Stimulated activated CD8-positive, alpha-beta memory T cell treated with anti-CD3 and anti-CD28 coated beads, Interleukin-12 subunit alpha, Interleukin-12 subunit beta, amount 100 ng/mL, for 4 hours (primary cell): ENCODE measurements at regions not wholly inside any gene's neighbourhood (a gene's known extent, or its start where the extent isn't known, plus 50 kb on each side); places are given as distances from the start of the nearest gene placed in this dataset.

Source experiments
- DNase-seq: peaks from one replicate; pipeline ENCODE4 v3.0.0-alpha.2; 2020; ENCODE audit warnings: low read depth

DNA sequence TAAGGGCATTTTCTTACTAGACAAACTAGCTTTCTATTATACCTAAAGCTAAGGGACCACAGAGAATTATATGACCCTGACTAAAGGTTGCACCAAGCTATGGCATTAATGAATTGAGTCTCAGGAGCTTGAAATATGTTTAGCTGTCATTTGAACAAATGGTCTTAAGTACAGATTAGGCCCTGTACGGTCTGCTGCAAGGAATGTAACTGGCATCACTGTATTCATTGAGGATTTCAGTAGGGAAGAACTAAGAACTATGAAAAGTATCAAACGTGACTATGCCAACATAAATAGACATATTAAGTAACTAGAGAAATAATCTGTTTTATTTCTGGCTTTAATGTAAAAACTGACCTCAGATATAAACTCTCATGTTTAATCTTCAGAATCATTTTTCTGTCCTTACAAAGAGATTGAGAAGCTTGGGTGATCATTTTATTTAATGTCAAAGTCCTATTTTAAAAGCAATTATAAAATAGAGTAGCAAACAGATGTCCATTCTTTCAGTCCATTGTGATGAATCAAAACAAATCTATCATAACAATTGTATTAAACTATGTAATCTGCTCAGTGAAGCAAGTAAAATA lies 845.9 kb downstream of the MAT2B start:
- no peak for DNase-seq

DNA sequence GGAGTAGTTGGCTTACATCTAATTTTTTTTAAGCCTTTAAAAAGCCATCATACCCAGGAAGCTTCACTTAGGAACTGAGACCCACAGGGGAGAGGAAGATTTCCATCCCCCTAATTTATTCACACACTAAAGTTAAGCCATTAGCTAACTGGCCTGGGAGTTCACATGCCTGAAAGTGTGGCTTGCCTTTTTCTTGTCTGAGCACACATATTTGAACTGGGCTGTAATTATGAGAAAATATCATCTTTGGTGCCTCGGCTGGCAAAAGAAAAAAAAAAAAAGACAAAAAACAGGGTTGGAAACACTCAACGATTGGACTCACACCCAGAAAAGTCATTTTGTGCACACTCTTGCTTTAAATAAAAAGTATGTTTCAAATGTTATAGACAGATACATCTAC lies 847.3 kb downstream of the MAT2B start:
- no peak for DNase-seq

DNA sequence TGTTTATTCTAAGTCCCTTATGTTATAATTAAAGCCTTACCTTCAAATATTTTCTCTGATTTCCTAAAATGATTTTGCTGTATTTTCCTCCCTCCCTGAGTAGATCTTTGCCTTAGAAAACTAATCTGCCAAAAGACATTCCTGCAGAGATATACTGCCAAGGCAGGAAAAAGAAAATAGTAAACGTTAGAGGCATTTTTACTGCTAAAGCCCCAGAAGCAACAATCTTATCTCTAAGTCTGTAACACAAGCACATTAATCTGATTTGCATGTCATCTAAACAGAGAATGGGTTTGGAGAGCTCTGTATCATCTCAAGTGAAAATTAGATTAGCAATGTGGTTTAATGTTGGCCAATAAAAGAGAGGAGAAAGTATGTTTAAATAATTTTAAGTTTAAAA lies 847.7 kb downstream of the MAT2B start:
- no peak for DNase-seq

DNA sequence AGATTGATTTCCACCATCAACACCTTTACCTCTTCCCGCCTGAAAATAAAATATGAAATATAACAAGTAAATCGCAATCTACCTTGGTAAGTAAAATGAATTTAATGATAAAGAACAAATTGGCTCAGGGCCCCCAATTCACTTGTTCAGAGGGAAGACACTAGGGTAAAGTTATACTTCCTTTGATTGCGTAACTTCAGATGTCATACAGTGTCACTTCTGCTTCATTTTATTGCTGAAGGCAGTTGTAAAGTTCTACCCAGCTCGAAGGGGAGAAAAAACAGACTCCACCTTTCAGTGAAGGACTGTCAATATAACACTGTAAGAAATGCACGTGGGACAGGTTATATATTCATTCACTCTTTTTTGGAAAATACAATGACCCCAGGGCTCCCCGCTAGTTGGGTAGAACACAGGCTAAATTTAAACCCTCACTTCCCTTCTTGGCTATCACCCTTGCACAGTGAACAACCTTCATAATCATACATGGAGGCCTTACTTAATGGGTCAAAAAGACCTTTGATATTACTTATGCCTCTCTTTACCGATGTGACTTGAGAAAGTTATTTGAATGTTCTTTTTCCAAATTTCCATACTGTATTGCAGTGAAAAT lies 848.8 kb downstream of the MAT2B start:
- DNase-seq = no peak

DNA sequence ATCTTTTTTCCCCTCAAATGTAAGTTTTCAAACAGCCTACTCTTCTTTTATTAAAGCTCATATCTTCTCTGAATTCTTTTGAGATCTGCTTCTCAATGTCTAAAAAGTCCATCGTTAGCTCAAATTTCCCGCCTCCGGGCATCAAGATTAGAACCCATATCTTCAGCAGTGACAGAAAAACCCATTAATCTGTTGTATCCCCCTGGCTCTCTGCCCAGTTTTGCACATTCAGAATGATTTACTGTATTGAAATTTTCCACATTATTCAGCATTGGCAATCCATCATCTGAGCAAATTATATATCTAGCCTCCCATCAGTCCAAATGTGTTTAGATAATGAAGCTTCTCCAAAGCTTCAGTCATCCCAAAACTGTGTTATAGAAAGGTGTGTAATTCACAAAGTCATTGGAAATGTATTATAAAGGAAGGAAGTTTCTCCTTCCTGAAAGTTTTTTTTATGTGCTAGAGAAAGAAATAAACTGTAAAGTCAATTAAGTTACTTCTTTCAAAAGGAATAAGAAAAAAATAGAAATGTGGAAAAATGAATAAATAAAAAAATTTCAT lies 849.9 kb downstream of the MAT2B start:
- no peak for DNase-seq

DNA sequence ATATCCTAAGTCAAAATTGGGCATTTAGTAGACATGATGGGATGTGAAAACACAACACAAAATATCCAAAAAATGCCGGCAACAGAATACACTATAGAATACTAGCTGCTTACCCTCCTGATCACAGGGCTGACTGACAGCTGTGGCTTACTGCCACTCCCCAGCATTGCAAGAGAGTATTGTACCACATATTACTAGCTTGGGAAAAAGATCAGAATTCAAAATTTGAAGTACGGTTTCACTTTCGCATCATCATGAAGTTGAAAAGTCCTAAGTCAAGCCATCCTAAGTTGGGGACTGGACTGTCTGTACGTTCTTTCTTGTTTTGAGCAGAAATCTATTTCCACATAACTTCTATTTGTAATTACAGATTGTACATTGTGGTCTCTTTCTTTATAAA lies 851.4 kb downstream of the MAT2B start:
- no peak for DNase-seq

DNA sequence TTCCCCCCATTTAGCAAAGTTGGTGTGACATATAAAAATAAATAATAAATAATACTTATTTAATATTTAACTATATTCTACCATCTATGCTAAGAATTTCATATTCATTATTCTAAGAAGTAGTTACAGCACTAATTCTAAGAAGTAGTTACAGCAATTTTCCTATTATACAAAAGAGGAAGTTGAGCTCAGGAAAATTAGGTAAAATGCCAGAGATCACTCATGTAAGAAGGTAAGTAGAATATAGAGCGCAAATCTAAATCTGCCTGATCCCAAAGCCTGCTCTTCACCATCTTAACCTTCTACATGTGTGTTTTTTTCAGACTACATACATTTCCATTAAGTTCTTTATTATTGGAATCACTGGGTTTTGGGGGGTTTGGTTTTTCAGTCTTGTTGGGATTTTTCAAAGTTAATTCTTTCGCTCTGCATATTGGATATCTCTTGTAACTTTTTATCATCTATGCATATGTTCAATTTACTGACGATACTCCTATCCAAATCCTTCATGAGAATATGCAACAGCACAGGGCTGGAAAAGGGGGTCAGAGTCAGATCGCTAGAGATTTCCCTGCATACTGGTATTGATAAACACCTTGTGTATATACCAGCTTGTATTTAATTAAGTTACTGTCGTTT lies 852.1 kb downstream of the MAT2B start:
- DNase-seq = no peak

DNA sequence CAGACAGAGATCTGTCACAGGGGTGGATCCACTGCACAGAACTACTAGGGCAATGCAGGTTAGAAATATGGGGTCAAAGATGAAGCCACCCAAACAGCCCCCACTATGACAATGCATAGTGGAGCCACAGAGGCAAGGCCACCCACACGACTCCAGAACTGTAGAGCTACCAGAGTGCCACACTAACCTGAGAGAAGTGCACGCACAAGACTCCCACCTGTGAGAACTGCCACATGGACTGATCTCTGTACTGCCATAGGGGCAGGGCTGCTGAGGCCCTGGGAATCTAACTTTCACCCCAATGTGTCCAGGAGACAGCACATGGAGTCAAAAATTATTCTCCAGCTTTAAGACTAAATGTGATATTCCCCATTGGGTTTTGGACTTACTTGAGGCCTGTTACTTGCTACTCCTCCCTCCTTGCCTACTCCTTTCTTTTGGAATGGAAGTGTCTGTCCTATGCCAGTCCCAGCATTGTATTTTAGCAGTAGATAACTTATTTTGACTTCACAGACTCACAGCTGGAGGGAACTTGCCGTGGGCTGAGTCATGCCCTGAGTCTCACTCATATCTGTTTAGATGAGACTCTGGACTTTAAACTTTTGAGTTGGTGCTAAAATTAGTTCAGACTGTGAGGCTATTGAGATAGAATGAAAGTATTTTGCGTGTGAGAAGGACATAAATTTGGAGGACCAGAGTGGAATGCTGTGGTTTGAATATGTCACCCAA lies 853.3 kb downstream of the MAT2B start:
- DNase-seq = no peak

DNA sequence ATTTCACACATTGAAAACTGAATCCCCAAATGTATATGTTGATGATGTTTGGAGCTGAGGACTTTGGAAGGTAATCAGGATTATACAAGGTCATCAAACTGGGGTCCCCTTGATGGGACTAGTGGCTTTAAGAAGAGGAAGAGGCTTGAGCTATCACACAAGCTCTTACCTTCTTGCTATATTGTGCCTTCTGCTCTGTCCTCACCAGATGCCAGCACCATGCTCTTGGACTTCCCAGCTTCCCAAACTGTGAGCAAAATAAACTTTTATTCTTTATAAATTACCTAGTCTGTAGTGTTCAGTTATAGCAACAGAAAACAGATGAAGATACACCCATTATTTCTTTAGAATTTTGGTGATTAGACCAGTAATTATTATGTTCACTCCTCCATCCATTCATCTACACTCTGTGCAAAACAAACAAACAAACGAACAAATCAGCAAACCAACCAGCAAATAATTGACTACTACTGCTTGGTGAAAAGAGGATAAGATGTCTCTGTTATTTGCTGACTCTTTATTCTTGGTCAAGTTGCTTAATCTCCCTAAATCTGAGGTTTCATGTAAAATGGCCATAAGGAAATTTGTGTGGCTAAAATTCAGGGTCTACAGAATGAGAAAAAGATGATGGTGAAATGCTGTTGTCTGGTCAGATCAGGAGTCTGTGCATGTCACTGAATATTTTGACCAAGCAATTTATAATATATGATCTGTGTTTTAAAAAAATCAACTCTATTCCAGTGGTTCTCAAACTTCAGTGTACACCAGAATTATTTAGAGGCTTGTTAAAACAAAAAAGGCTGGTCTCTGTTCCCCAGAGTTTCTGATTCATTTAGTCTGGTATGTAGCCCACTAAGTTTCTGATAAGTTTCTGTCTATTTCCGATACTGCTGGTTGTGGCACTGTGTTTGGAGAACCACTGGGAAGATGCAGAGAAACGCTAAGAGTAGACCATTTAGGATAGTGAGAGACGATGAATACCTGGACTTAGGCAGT lies 854.1 kb downstream of the MAT2B start:
- DNase-seq = no peak

DNA sequence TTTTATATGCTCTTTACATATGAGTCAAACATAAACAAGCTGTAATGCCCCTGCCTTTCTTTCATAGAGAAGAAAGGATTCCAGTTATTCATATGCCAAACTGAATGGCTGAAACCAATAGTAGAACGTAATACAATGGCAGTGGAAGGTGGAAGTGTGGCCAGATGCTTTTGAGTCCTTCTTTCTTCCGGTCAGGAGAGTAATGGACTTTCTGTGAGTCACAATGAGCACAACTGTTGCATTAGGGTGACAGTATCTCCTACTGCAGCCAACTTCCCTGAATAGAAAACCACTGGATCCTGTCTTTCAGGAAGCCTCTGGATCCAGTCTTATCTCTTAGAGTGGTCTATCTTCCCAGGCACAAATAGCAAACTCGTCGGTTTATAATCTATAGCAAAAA lies 855.2 kb downstream of the MAT2B start:
- DNase-seq = no peak

DNA sequence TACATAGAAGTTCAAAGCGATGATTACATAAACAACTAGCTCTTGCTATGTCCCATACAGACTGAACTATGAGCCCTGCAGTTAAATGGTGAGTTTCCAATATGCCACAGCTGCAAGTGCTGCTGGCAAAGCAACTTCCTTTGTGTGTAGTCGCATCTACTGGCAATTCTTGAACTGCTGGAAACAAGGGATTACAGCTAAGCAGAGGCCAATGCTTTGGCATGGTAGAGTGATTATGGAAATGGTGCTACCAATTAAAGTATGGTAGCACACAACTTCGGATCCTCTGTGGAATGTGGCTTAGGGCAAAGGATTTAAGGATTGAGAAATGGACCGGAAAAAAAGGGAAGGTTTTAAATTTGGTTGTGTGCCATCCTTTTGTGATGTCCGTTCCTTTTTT lies 856.6 kb downstream of the MAT2B start:
- no peak for DNase-seq

DNA sequence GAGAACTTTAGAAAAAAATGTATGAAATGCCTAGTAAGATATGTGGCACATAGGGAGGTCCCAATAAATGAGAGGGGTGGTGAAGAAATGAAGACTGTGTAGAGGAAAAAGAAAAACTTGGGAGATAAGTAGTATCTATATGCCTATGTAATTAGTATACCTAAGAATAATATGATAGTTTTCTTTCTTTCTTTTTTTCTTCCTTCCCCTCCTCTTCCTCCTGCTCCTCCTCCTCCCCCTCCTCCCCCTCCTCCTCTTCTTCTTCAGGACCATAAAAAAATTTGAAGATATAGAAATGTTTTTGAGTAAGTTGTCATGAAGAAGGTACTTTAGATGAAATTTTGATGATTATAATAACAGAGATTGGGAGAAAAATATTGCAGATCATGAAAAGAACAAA lies 857.4 kb downstream of the MAT2B start:
- no peak for DNase-seq

DNA sequence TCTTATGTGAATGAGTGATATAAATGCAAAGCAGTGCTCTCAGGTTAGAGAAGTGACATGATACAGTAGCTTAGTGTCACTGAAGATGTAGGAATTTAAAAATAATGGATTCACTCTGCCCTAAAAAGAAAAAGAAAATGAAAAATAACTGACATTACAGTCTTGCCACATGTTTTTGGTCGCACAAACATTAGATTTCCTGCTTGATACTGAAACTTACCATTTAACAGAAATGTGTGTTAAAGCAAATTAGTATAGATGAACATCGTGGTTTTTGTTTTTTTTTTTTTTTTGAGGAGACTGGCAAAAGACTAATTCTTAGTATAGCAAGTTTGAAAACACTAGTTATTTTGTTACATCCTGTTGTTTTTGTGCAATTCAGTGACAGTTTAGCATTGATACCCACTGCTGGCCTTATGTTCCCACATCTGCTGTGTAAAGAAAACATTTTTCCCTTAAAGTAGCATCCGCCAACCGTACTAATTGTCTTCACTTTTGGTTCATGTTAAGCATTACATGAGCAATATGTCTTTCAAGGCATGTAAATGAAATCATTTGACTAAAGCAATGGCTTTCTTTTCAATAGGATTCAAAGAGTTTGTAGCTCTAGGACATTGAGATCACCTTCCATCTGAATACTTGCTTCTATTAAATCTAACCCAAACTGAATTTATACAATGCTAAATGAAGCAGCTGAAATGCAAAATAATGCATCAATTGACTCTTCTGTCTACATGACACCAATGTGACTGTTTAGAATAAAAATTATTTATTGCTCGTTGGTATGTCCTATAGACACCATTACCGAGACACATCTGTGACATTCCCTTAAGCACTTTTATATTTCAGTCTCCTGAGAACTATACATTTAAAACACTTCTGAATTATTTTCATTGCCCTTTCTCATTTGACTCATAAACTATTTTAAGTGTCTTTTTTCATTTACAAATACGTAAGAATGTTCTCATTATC lies 859.1 kb downstream of the MAT2B start:
- DNase-seq = no peak

DNA sequence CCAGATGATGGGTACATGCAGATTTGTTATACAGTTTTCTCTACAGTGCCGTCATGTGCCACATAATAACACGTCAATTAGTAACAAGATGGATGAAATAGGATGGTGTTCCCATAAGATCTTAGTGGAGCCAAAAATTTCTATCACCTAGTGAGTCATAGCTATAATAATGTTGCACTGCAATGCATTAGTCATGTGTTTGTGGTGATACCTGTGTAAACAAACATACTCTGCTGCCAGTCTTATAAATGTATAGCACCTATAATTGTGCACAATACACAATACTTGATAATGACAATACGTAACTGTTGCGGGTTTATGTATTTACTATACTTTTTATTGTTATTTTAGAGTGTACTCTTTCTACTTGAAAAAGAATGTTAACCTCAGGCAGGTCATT lies 865.4 kb downstream of the MAT2B start:
- no peak for DNase-seq

DNA sequence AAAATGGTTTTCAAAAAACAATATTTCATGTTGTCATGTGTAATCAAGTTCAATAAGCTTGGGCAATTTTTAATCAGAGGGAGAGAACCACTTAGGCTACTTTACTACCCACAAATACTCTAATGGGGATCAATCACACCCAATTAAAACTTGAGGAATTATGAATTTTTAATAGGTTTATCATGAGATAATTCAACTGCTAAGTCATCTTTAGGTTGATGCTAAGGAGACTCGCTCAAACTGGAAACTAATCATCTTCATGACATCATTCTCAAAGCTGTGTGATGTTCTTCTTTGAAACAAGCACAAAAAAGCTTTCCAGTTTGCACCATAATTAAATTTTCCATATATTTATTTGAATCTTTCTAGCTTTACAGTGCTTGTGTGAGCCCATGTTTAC lies 867.5 kb downstream of the MAT2B start:
- DNase-seq = no peak

DNA sequence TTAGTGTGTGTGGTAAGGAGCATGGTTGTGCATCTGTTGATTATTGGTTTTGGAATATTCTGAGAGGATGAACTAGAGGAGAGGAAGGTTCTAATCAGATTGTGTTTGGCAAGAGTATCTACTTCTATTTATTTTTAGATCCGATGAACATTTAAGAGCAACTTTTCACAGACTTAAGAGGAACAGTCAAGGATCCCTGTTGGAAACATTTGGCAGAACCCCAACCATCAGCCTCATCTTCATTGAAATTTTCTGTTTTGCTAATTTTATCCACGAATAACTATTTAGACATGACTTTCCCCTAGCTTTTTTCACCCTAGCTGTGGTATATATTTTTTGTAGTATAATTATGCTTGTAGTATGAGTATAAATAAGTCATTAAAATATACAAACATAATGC lies 868.5 kb downstream of the MAT2B start:
- DNase-seq = no peak

DNA sequence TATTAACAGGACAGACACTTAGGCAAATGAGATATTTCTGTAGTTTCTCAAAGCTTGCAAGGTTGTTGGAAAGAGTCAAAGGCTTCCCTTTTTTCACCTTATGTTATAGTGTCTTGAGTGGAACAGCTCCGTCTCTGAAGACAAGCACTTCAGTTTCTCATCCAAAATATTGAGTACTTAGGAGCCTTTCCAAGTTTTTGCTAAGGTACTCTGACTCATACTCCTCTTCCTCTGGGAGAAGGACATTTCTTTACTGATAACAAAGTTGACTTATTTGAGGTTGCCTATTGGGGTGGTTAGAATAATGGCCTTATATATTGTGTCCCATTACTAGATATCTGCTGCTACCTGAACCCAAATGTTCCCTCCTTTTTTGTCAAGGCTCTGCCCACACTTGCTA lies 869.6 kb downstream of the MAT2B start:
- DNase-seq = no peak

DNA sequence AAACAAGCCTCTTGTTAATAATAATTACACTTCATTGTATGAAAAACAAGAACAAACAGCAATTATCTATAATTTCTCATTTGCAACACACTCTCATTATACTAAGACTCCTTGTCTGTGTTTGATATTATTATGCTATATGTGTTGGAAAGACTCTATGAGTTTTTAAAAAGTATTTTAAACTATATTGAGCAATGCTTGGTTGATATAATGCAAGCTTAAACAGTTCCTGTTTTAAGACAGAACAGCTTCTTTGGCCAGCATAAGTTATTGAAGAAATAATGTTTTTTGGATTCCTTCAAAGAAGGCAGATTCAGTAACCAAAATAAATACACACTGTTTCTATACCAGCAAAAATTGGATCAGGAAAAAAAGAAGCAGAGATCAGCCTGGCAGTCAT lies 871.4 kb downstream of the MAT2B start:
- DNase-seq = no peak

DNA sequence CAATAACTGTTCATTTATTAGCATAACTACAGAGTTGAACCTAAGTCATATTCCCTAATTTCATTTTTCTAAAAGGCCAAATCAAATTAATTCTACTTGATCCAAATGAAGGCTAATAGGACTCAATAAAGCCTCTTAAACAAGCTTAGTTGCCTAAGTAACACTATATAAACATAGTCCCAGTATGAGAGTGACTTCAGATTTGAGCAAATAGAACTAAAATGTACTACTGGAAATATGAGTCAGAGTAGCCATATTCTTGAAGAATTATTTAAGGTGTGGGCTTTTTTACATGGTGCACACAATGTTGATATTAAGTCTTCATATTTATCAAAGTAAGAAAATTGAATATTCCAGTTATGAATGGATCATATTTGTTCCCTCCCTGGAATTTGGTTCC lies 872.3 kb downstream of the MAT2B start:
- no peak for DNase-seq

DNA sequence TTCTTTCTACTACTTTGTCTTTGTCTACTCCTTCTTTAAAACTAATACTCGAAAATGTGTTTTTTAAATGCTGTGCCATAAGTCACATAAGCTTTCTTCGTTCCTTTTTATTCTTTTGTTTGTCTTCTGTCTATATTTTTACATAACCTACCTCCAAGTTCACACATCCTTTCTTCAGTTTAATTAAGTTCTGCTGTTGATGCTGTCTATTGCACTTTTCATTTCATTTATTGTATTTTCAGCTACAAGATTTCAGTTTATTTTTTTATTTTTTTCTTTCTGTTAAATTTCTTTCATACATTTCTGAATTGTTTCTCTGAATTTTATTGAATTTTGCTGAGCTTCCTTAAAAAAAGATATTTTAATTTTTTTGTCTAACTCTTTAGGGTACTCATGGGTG lies 878.2 kb downstream of the MAT2B start:
- DNase-seq = no peak

DNA sequence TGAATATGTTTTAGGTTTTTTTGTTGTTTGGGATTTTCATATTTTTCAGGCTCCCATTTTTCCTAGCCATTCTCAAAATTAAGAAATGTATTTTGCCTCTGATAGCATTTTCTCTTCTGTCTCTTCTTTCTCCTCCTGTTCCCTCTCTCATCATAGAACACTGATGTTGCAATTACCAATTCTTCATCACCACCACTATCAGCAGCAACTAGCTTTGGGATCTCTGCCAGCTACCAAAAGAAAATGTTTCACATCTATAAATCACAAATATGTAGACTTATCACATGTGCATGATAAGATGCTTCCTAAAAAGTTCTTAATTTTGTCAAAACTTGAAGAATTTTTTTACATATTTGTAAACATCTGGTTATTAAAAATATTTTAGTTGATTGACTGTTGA lies 887.1 kb downstream of the MAT2B start:
- DNase-seq = no peak
